GM10847 (cell line): ENCODE measurements at regions not wholly inside any gene's neighbourhood (a gene's known extent, or its start where the extent isn't known, plus 50 kb on each side); places are given as distances from the start of the nearest gene placed in this dataset.

Source experiments
- POLR2A ChIP-seq: IDR thresholded peaks from 2 replicates; pipeline ENCODE4 v1.6.1; 2011; ENCODE audit not compliant: insufficient read length; ENCODE audit errors: extremely low read depth

DNA sequence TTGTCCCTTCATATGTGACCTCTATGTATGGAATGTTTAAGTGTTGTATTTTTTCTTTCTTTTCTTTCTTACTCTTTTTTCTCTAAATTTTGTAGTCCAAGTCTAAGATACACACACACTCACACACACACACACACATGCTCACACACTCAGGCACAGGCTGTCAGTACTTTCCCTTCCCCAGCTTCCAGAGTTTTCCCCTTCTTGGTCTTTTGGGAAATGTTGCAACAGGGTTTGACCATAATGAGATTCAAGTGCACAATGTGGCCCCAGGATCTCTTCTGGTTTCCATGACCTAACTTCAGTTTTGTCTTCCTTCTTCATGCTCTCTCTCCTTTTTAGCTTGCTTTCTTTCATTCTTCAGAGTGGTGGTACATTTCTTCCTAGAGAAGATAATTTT, 289.8 kb upstream of the FOXF1 start:
- no peak for TF ChIP-seq POLR2A

DNA sequence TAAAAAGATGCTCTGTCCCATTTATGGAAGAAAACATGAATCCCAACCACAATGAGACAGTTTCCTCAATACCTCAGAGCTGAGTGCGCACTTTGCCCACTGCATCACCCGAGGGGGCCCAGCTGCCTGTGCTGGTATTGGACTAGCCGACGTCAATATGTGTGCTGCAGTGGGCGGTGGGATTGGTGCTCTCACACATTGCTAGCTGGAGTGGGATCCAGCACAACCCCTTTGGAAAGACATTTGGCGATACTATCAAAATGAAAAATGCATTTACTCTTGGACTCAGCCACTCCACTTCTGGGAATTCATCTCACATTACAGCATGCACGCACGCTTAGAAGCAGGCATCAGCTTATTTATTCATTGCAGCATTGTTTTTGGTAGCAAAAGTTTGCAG, 289.2 kb upstream of the FOXF1 start:
- no peak for TF ChIP-seq POLR2A

DNA sequence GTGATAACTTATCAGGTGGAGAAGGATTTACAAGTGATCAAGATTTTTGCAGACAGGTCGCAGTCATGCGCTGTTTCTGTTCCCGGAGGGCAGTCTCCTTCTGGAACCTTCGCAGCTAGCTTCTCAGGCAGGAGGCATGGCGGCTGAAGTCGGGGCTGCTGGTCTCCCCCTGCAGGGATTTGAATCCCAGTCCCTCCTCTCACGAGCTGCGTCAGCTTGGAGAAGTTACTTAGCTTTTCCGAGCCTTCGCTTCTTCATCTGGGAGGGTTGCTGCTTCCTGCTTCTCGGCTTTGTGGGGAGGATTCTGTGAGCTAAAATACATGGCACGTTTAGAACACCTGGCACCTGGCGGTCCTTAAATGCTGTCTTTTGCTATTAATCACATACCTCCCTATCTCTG, 287.8 kb upstream of the FOXF1 start:
- TF ChIP-seq POLR2A = no peak

DNA sequence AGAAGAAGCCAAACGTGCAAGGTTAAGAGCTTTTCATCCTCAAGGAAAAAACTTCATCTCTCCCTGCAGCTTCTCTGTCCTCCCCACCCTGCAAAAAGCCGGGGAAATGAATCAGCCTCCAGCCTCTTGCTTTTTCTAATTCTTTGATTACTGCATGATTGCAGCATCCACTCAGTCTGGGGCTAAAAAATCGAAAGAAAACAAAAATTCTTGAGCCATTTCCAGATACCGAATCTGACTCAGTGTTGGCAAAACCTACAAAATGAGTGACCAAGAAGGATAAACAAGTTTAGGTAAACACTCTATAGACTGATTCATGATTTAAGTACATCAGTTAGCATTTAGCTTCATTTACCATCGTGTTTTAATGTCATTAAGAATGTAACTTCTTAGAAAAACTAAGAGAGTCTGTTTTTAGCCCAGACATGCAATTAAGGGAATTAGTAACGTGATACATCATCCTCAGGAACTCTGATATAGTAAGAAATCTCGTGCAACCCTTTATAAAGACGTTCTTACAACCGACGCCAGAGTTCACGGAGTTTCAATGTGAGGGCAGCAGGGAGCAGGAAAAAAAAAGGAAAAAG, 287.3 kb upstream of the FOXF1 start:
- TF ChIP-seq POLR2A = no peak

DNA sequence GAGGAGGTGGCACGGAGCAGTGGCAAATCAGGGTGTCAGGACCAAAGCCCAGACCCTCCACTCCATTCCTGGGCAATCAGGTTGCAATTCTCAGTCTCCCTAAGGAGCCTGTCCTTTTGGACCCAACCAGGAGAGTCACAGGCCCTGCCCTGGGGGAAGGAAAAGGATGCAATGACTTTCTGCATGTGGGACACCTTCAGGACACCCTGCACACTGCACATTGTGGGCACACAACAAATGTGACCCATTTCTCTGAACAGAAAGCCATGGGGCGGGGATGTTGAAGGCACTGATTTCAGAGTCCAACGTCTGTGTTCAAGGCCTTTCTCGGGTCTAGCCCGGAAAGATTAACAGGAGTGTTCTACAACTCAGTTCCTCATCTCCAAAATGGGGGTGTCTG, 286.2 kb upstream of the FOXF1 start:
- TF ChIP-seq POLR2A = no peak

DNA sequence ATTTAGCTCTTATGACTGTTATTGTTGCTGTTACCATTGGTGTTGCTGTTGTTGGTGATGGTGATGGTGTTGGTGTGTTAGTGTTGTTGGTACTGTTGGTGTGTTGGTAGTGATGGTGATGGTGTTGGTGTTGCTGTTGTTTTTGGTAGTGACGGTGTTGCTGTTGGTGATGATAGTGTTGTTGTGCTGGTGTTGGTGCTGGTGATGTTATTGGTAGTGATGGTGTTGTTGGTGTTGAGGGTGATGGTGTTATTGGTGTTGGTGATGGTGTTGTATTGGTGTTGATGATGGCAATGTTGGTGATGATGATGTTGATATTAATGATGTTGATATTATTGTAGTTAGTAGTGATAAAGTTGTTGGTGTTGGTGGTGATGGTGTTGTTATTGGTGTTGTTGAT, 285.7 kb upstream of the FOXF1 start:
- no peak for TF ChIP-seq POLR2A

DNA sequence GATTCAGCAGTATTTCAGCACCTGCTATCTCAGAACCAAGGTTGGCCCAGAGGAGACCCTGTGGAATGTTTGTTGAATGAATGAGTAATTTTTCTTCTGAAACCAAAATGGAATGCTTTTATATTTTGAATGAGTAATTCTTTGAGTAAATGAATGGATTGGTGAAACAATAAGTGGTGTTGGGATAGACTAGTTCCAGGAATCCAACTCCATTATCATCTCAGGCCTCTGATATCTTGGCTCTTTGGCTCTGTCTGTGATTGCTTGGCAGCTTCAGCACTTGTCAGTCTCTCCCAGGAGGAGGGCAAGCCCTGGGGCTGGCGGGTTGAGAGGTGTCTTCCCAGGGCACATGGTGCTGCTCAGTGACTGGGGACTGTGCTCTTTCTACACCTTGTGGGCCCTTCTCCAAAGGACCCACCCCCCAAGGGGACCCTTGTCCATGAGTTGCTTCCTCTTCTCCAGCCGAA, 284.4 kb upstream of the FOXF1 start:
- no peak for TF ChIP-seq POLR2A

DNA sequence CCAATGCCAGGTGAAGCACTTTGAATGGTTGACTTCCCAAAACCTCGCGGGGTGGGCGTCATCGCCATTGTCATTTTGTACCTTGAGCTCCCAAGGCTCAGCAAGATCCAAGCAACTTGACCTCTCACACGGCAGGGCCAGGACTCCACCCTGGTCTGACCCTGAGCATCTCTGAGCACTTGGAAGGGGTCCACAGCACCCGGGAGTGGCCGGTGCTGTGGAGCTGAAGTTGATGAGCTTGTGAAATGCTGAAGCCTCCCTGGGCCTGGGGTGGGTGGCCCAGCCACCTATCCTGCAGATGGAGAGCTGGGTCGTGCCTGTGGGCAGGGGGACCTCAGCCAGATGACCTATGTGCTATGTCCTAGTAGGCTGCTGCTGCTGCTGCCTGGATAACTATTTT, 283.3 kb upstream of the FOXF1 start:
- TF ChIP-seq POLR2A = no peak

DNA sequence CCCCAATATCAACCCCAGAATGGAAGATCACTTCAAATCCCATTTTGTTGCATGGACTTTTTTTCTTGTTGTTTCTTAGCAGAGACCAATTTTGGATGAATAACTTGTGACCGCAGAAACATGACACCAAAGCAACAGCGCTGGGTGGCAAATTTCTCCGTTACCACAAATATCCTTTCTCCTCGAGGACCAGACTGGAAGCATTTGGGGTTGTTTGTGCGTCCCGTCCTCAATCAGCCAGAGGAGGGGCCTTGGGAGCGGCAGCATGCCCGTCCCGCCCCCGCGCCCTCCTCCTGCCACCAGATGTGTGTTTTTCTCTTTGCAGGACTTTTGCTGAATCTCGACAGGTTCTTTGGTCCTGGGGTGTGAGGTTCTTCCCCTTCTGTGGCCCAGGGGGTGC, 282.5 kb upstream of the FOXF1 start:
- TF ChIP-seq POLR2A = no peak

DNA sequence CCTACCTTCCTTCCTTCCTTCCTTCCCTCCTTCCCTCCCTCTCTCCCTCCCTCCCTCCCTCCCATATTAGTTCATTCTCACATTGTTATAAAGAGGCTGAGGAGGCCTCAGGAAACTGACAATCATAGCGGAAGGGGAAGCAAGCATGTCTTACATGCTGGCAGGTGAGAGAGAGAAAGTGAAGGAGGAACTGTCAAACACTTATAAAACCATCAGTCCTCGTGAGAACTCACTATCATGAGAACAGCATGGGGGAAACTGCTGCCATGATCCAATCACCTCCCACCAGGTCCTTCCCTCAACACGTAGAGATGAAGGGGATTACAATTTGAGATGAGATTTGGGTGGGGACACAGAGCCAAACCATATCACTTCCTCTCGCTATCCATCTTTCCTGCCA, 281.6 kb upstream of the FOXF1 start:
- TF ChIP-seq POLR2A = no peak

DNA sequence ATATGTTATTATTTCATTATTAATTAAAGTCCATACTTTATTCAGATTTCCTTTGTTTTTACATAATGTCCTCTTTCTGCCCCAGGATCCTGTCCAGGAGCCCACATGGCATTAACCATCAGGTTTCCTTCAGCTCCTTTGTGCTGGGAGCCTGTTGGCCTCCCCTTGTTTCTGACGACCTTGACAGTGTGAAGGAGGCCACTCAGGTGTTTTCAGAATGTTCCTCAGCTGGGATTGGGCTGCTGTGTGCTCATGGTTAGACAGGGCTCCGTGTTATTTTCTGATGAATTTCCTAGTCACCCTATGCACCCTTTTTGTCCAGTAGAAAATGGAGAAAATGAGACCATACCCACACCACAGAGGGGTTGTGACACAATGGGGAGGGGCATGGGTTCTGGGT, 281.0 kb upstream of the FOXF1 start:
- TF ChIP-seq POLR2A = no peak

DNA sequence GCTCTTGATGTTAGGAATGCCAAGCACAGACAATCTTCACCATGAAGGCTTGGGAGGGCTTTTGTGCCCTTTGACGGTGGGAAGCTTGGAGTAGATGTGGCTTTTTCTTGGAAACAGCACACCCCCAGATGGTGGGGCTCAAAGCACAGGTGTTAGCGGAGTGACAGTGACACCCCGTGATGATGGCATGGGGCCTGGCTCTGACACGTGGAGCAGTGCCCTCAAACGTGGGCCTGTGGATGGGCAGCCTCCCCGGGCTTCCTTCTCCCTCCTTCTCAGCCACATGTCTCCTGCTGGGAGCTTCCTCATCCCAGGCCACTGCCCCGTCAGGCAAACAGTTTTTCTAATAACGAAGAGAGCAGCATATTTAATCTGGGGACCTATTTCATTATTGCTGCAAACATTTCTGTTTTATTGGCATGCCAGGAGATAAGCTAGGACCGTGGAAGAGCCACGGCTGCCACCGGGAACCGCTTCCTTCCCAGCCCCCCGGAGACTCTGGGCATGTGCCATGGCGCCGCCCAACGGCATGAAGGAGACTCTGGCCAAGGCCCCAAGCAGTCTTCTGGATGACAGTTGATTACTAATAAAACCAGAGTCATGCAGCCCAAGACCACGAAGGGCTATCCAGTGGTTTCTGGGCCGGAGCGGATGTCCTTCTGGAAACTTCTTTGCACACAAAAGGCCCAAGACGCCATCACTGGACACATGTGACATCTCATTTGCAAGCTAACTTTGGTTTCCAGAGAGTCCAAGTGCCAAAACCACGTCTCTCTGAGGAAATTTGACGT, 280.3 kb upstream of the FOXF1 start:
- no peak for TF ChIP-seq POLR2A

DNA sequence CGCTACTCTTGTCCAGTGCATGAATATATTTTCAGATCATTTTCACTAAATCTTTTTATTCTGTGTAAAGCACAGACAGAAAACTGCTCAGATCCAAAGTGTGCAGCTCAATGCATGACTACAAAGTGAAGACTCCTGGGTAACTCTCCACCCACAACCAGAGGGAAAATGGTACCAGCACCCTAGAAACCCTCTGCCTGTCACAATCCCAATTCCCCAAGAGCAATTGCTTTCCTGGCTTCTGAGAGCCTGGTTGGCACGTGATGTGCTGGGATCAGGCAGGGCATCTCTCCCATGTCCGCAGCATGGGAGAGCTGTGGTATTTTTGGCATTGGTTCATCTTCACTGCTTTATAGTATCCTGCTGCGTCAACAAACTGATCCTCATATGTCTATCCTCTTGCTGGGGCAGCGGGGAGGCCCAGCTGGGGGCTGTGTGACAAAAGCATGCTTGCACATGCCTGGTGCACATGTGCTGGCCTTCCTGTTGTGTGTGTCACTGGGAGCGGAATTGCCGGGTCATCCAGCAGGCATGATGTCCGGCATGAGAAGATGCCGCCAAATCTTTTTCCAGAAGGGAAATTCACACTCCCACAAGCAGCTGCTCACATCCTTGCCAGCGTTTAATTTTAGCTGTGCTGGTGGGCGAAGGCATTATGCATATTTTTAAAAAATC, 278.9 kb upstream of the FOXF1 start:
- no peak for TF ChIP-seq POLR2A

DNA sequence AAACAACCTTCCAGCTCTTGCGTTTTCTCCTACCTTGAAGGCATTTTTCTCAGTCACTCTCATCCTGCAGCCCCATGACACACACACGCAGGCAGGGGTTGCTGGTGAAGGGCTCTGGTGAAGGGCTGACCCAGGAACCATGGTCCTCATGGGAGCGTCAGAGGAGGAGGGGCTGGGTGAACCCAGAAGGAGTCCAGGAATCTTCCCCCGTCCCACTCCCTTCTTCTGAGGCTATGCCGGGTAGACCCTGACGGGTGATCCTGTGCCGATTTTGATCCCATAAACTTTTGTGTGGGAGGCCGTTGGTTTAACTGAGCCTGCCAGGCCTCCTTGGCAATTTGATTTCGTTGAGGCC, 278.4 kb upstream of the FOXF1 start:
- TF ChIP-seq POLR2A = no peak

DNA sequence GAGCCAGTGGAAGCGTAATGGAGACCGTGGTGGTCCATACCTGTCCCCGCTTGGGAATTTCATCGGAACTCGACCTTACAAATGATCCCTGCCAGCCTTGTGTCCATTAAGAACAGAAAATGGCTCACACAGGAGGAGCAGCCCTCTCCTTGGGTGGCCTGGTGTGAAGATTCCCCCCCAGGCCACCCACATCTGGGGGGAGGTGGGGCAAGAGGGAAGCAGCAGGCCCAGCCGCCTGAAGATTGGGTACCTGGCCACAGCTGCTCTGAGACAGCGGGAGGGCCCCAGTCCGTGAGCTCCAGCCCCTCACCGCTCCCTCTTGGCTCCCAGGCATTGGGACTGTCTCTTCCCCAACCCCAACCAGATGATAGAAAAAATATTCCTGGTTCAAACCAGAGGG, 277.8 kb upstream of the FOXF1 start:
- no peak for TF ChIP-seq POLR2A

DNA sequence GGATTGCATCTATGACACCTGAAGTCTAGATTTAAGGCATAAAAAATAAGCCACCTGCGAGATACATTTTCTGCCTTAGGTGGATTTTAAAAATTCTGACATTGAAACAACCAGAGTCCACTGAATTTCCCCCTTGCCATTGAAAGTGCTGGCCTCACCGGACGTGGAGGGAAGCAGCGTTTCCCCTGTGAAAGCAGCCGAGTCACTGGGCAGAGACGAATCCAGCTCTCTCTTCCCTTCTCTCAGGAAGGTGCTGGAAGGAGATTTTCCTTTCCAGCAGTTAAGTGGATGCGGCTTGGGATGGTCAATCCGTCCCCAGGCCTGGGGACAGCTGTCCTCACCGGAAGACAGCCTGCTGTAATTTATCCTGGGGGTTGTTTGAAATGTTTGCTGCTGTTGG, 270.9 kb upstream of the FOXF1 start:
- TF ChIP-seq POLR2A = no peak
